ENCODE measurements at regions not wholly inside any gene's neighbourhood (a gene's known extent, or its start where the extent isn't known, plus 50 kb on each side); places are given as distances from the start of the nearest gene placed in this dataset.
A peak's percentile ranks its signal among the peaks of the same experiment; 100 is the strongest.

- Histone ChIP-seq H3K27ac (peak overlapping the region in 4 of 12 donors; percentile 23 to 78 (median 72)), H3K9me3 (no peaks in the 10 kb centered on the region), H3K4me1 (peaks cover 0 to 58% (median 22%) of the 10 kb centered on the region in 12 donors), H3K4me3 (no peak overlapping the region), H3K36me3 (no peaks in the 10 kb centered on the region), H3K27me3 (peaks cover 0 to 45% (median 0%) of the 10 kb centered on the region in 9 donors)
- ATAC-seq (no peak), DNase-seq (no peak)
- TF ChIP-seq POLR2A (IDR thresholded peaks at IDR 0.05) (no peak), CTCF (IDR thresholded peaks at IDR 0.05) (no peak)
- intact Hi-C loops (cut with DNase I), result no loop called here
- 93 to 98% (median 95%) methylated on average over 1 of the region's 1 CpG for WGBS, 4 donors
Measured at GRCh38 chr13:99063952-99064351, 86.1 kb upstream of the DOCK9 start.

GRCh38 chr13:99064624-99065234 is 86.9 kb upstream of the DOCK9 start:
- intact Hi-C loops (cut with DNase I), result no loop called here

GRCh38 chr13:99065235-99066015 is 87.6 kb upstream of the DOCK9 start:
- intact Hi-C loops (cut with DNase I), result no loop called here
- Histone ChIP-seq H3K27ac (peak overlapping the region in 8 of 12 donors; percentile 5 to 78 (median 52)), H3K4me3 (peak overlapping the region in 2 of 12 donors; percentile 24 to 25), H3K36me3 (no peaks in the 10 kb centered on the region), H3K9me3 (no peaks in the 10 kb centered on the region), H3K27me3 (peaks cover 0 to 43% (median 0%) of the 10 kb centered on the region in 9 donors), H3K4me1 (peaks cover 0 to 49% (median 20%) of the 10 kb centered on the region in 12 donors)
- ATAC-seq (no peak), DNase-seq (no peak)
- TF ChIP-seq CTCF (IDR thresholded peaks at IDR 0.05), result no peak
- 88 to 92% (median 91%) methylated on average over 7 of the region's 7 CpGs for WGBS, 4 donors

More at GRCh38 chr13:99064624-99065234, 86.9 kb upstream of the DOCK9 start:
- TF ChIP-seq POLR2A (IDR thresholded peaks at IDR 0.05), result no peak
- no peak for TF ChIP-seq CTCF (IDR thresholded peaks at IDR 0.05)
- Histone ChIP-seq H3K9me3 (no peaks in the 10 kb centered on the region), H3K4me1 (peaks cover 0 to 53% (median 20%) of the 10 kb centered on the region in 12 donors), H3K36me3 (no peaks in the 10 kb centered on the region), H3K4me3 (no peak overlapping the region), H3K27me3 (peaks cover 0 to 43% (median 0%) of the 10 kb centered on the region in 9 donors), H3K27ac (peak overlapping the region in 3 of 12 donors; percentile 23 to 78 (median 75))
- DNase-seq, result no peak
- ATAC-seq, result no peak
- WGBS, 4 donors, result 91 to 94% (median 92%) methylated on average over 5 of the region's 5 CpGs

GRCh38 chr13:99066219-99066618 is 88.4 kb upstream of the DOCK9 start:
- peaks cover 0 to 41% (median 17%) of the 10 kb centered on the region in 12 donors for H3K4me1 ChIP-seq
- ATAC-seq, result no peak
- intact Hi-C loops (cut with DNase I), result no loop called here
- DNase-seq, result no peak
- peaks cover 0 to 37% (median 0%) of the 10 kb centered on the region in 9 donors for H3K27me3 ChIP-seq
- H3K9me3 ChIP-seq, result no peaks in the 10 kb centered on the region
- WGBS, 4 donors, result 77 to 100% (median 94%) methylated on average over 1 of the region's 1 CpG
- TF ChIP-seq CTCF (IDR thresholded peaks at IDR 0.05) (no peak), POLR2A (IDR thresholded peaks at IDR 0.05) (no peak)
- H3K4me3 ChIP-seq, result peak overlapping the region in 3 of 12 donors; percentile 8 to 25 (median 24)
- H3K27ac ChIP-seq, result peak overlapping the region in 9 of 12 donors; percentile 5 to 78 (median 54)
- H3K36me3 ChIP-seq, result no peaks in the 10 kb centered on the region
